Urothelium cell line (cell line): ENCODE measurements at regions not wholly inside any gene's neighbourhood (a gene's known extent, or its start where the extent isn't known, plus 50 kb on each side); places are given as distances from the start of the nearest gene placed in this dataset.

ENCODE experiments used
- DNase-seq: peaks from one replicate; pipeline ENCODE4 v3.0.0; 2011; ENCODE audit warnings: low spot score, mixed read lengths
- FAIRE-seq: peaks from 2 replicates; lab custom pipeline; 2011; peaks lifted over from hg19 to GRCh38; lab: Jason Lieb, UNC

GRCh38 chr18:46262856-46263255 lies 158.7 kb downstream of the HAUS1 start:
- FAIRE-seq = no peak
- no peak for DNase-seq

GRCh38 chr18:46264255-46264654 lies 160.1 kb downstream of the HAUS1 start:
- no peak for FAIRE-seq
- DNase-seq = no peak

- DNase-seq (no peak), FAIRE-seq (no peak)
Measured at GRCh38 chr18:46265196-46266156, 161.3 kb downstream of the HAUS1 start.

- FAIRE-seq (no peak), DNase-seq (no peak)
Measured at GRCh38 chr18:46266473-46266872, 162.3 kb downstream of the HAUS1 start.

- DNase-seq = no peak
- FAIRE-seq = no peak
Measured at GRCh38 chr18:46268671-46269070, 164.5 kb downstream of the HAUS1 start.

GRCh38 chr18:46269275-46269674 lies 165.1 kb downstream of the HAUS1 start:
- DNase-seq = no peak
- FAIRE-seq = no peak

- DNase-seq (no peak), FAIRE-seq (no peak)
Measured at GRCh38 chr18:46271488-46271887, 167.3 kb downstream of the HAUS1 start.

- DNase-seq (no peak), FAIRE-seq (no peak)
Measured at GRCh38 chr18:46273861-46274260, 169.7 kb downstream of the HAUS1 start.

GRCh38 chr18:46274266-46274665 lies 170.1 kb downstream of the HAUS1 start:
- FAIRE-seq (no peak), DNase-seq (no peak)

GRCh38 chr18:46275370-46275769 lies 171.2 kb downstream of the HAUS1 start:
- FAIRE-seq (no peak), DNase-seq (no peak)

GRCh38 chr18:46276748-46277147 lies 172.6 kb downstream of the HAUS1 start:
- DNase-seq (no peak), FAIRE-seq (no peak)

GRCh38 chr18:46278481-46279465 lies 174.6 kb downstream of the HAUS1 start:
- DNase-seq (peak; percentile 54), FAIRE-seq (no peak)

GRCh38 chr18:46279673-46280072 lies 175.5 kb downstream of the HAUS1 start:
- no peak for DNase-seq
- no peak for FAIRE-seq

- FAIRE-seq = no peak
- peak; percentile 59 for DNase-seq
Measured at GRCh38 chr18:46281185-46282176, 177.3 kb downstream of the HAUS1 start.

- FAIRE-seq (no peak), DNase-seq (no peak)
Measured at GRCh38 chr18:46282177-46282570, 178.0 kb downstream of the HAUS1 start.

GRCh38 chr18:46282646-46283045 lies 178.5 kb downstream of the HAUS1 start:
- DNase-seq = no peak
- no peak for FAIRE-seq

GRCh38 chr18:46283268-46283667 lies 179.1 kb downstream of the HAUS1 start:
- FAIRE-seq = no peak
- peak; percentile 22 for DNase-seq

GRCh38 chr18:46283895-46284295 lies 179.7 kb downstream of the HAUS1 start:
- no peak for DNase-seq
- no peak for FAIRE-seq

- FAIRE-seq (no peak), DNase-seq (no peak)
Measured at GRCh38 chr18:46289463-46289862, 185.3 kb downstream of the HAUS1 start.

GRCh38 chr18:46289931-46290330 lies 185.7 kb downstream of the HAUS1 start:
- no peak for FAIRE-seq
- DNase-seq = no peak
